ENCODE measurements at regions not wholly inside any gene's neighbourhood (a gene's known extent, or its start where the extent isn't known, plus 50 kb on each side); places are given as distances from the start of the nearest gene placed in this dataset.

GRCh38 chr10:10677479-10677878 lies 340.2 kb upstream of the CELF2 start:
- peak; percentile 80 for FAIRE-seq
- DNase-seq (ENCODE audit: low read depth, low spot score) = peak; percentile 50
- CTCF ChIA-PET = interaction anchor here (0.7 to 3.3 kb wide), 11 partner anchors 8 to 1345 kb away, joined by 3 to 46 read pairs (median 4); no protein-coding TSS in a partner anchor

More at GRCh38 chr10:10677479-10677878, 340.2 kb upstream of the CELF2 start:
- POLR2A ChIA-PET = interaction anchor here (0.6 kb wide), 1 partner anchor 1069 kb away, joined by 4 read pairs; no protein-coding TSS in a partner anchor
- H3K27me3 ChIP-seq (ENCODE audit: control insufficient read depth in 2 of 2, insufficient read depth in 2 of 2, low read length in 2 of 2) = no peaks in the 10 kb centered on the region
- H3K9ac ChIP-seq (replicated peaks; ENCODE audit: extremely low read depth, insufficient read depth, low read length) = no peak overlapping the region
- H3K9me3 ChIP-seq (replicated peaks; ENCODE audit: control insufficient read depth, insufficient read depth, low read length) = no peaks in the 10 kb centered on the region
- no peaks in the 10 kb centered on the region for H3K36me3 ChIP-seq (ENCODE audit: control insufficient read depth in 2 of 2, extremely low read depth in 1 of 2, insufficient read depth in 2 of 2, low read length in 2 of 2)
- no peak overlapping the region for H3K4me3 ChIP-seq (replicated peaks in 1 of 3; ENCODE audit: insufficient read depth in 1 of 3, low read depth in 1 of 3, low read length in 3 of 3)
- no peaks in the 10 kb centered on the region for H3K4me1 ChIP-seq (ENCODE audit: control insufficient read depth, extremely low read depth, insufficient read depth, low read length)
- H3K4me2 ChIP-seq (ENCODE audit: insufficient read depth, low read length) = no peak overlapping the region
- H2AFZ ChIP-seq (ENCODE audit: low read depth, low read length) = no peak overlapping the region
- no peaks in the 10 kb centered on the region for H3K79me2 ChIP-seq (ENCODE audit: control insufficient read depth, insufficient read depth, low read length)
- intact Hi-C loops (cut with micrococcal nuclease) (loop anchor here (1.0 to 2.0 kb wide), 6 partner anchors 153 to 1335 kb away; no protein-coding TSS in a partner anchor), dilution Hi-C loops (cut with MboI; ENCODE audit: extremely low pct_ligation_motif_present, low sequenced_read_pairs) (no loop called here)
- no TSS peak for BruUV-seq (replicated peaks)
- no peaks in the 10 kb centered on the region for H4K20me1 ChIP-seq (replicated peaks; ENCODE audit: control insufficient read depth, extremely low read depth, insufficient read depth, low read length)
- H3K27ac ChIP-seq (ENCODE audit: insufficient read depth, low read depth, low read length) = no peak overlapping the region
- H3K9me1 ChIP-seq (replicated peaks; ENCODE audit: control insufficient read depth, extremely low read depth, insufficient read depth, low read length) = no peaks in the 10 kb centered on the region
- TF ChIP-seq, protein P1, sequence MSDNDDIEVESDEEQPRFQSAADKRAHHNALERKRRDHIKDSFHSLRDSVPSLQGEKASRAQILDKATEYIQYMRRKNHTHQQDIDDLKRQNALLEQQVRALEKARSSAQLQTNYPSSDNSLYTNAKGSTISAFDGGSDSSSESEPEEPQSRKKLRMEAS (IDR thresholded peaks at IDR 0.05; ENCODE audit: insufficient read depth, insufficient read length) = no peak
- TF ChIP-seq EZH2 (IDR thresholded peaks at IDR 0.05; ENCODE audit: borderline replicate concordance, low read depth, low read length, severe bottlenecking) = no peak
- no peak for TF ChIP-seq POLR2A (IDR thresholded peaks at IDR 0.05; ENCODE audit: low read depth, low read length)
- TF ChIP-seq JUN (IDR thresholded peaks at IDR 0.05; ENCODE audit: borderline replicate concordance, insufficient read depth, insufficient read length, low read depth) = no peak
- TF ChIP-seq MYC (IDR thresholded peaks at IDR 0.05; ENCODE audit: low read depth, low read length) = no peak
- TF ChIP-seq FOS (IDR thresholded peaks at IDR 0.05; ENCODE audit: borderline replicate concordance, insufficient read depth, low read length) = no peak
- peak; percentile 19 to 25 for TF ChIP-seq CTCF (IDR thresholded peaks at IDR 0.05; ENCODE audit: extremely low read depth in 1 of 2, insufficient read depth in 1 of 2, low read depth in 1 of 2, low read length in 2 of 2)
- TF ChIP-seq POLR2AphosphoS5 (IDR thresholded peaks at IDR 0.05; ENCODE audit: insufficient read depth, low read depth, low read length) = no peak

Data from endothelial cell of umbilical vein (primary cell).